ENCODE measurements at regions not wholly inside any gene's neighbourhood (a gene's known extent, or its start where the extent isn't known, plus 50 kb on each side); places are given as distances from the start of the nearest gene placed in this dataset.

GRCh38 chr1:240021709-240022108 is 70.0 kb upstream of the FMN2 start:
- DNase-seq (ENCODE audit: low spot score): no peak
- Histone ChIP-seq H3K4me2 (ENCODE audit: low read length) (no peak overlapping the region), H3K4me3 (ENCODE audit: low read depth, low read length, poor library complexity, severe bottlenecking) (no peak overlapping the region), H4K20me1 (ENCODE audit: insufficient read depth, low read length) (no peaks in the 10 kb centered on the region), H3K36me3 (ENCODE audit: insufficient read depth, low read length) (no peaks in the 10 kb centered on the region), H3K9me2 (ENCODE audit: insufficient read depth, low read length) (no peaks in the 10 kb centered on the region), H3K4me1 (ENCODE audit: insufficient read depth, low read length, poor library complexity, severe bottlenecking) (no peaks in the 10 kb centered on the region), H3K27ac (ENCODE audit: low read depth, low read length, poor library complexity, severe bottlenecking) (no peak overlapping the region), H3K9me3 (ENCODE audit: low read length) (peaks cover 11% of the 10 kb centered on the region; the same call in 1 of the 2 replicates), H3K79me2 (ENCODE audit: insufficient read depth, low read depth, low read length) (no peaks in the 10 kb centered on the region), H2AFZ (ENCODE audit: low read length) (no peak overlapping the region)
- ChIA-PET POLR2A (no interaction called here), CTCF (ENCODE audit: unreplicated experiment) (no interaction called here)
- BruUV-seq (replicated peaks): no TSS peak
- intact Hi-C loops (cut with micrococcal nuclease; ENCODE audit: unreplicated experiment): loop anchor here (10.0 kb wide), 1 partner anchor 163 kb away; no protein-coding TSS in a partner anchor
- TF ChIP-seq EZH2phosphoT487 (IDR thresholded peaks at IDR 0.05; ENCODE audit: borderline replicate concordance, low read depth, low read length) (no peak), CTCF (conservative IDR thresholded peaks at IDR 0.05; ENCODE audit: low read length) (no peak)

GRCh38 chr1:240027059-240027462 is 64.6 kb upstream of the FMN2 start:
- BruUV-seq (replicated peaks): no TSS peak
- no peaks in the 10 kb centered on the region for H3K4me1 ChIP-seq (ENCODE audit: insufficient read depth, low read length, poor library complexity, severe bottlenecking)
- ChIA-PET CTCF (ENCODE audit: unreplicated experiment) (no interaction called here), POLR2A (no interaction called here)
- no peaks in the 10 kb centered on the region for H4K20me1 ChIP-seq (ENCODE audit: insufficient read depth, low read length)
- peak; percentile 25 for DNase-seq (ENCODE audit: low spot score)
- intact Hi-C loops (cut with micrococcal nuclease; ENCODE audit: unreplicated experiment): loop anchor here (2.0 to 10.0 kb wide), 2 partner anchors 122 to 158 kb away; no protein-coding TSS in a partner anchor
- H3K79me2 ChIP-seq (ENCODE audit: insufficient read depth, low read depth, low read length): no peaks in the 10 kb centered on the region
- H3K4me3 ChIP-seq (ENCODE audit: low read depth, low read length, poor library complexity, severe bottlenecking): no peak overlapping the region
- no peak overlapping the region for H2AFZ ChIP-seq (ENCODE audit: low read length)
- H3K4me2 ChIP-seq (ENCODE audit: low read length): no peak overlapping the region
- H3K36me3 ChIP-seq (ENCODE audit: insufficient read depth, low read length): no peaks in the 10 kb centered on the region
- no peak for TF ChIP-seq EZH2phosphoT487 (IDR thresholded peaks at IDR 0.05; ENCODE audit: borderline replicate concordance, low read depth, low read length)
- TF ChIP-seq CTCF (conservative IDR thresholded peaks at IDR 0.05; ENCODE audit: low read length): peak; percentile 88
- H3K9me3 ChIP-seq (ENCODE audit: low read length): no peaks in the 10 kb centered on the region
- H3K27ac ChIP-seq (ENCODE audit: low read depth, low read length, poor library complexity, severe bottlenecking): no peak overlapping the region
- H3K9me2 ChIP-seq (ENCODE audit: insufficient read depth, low read length): no peaks in the 10 kb centered on the region

GRCh38 chr1:240029418-240029817 is 62.3 kb upstream of the FMN2 start:
- no peak overlapping the region for H3K27ac ChIP-seq (ENCODE audit: low read depth, low read length, poor library complexity, severe bottlenecking)
- no peaks in the 10 kb centered on the region for H3K4me1 ChIP-seq (ENCODE audit: insufficient read depth, low read length, poor library complexity, severe bottlenecking)
- no peaks in the 10 kb centered on the region for H3K79me2 ChIP-seq (ENCODE audit: insufficient read depth, low read depth, low read length)
- H3K4me3 ChIP-seq (ENCODE audit: low read depth, low read length, poor library complexity, severe bottlenecking): no peak overlapping the region
- intact Hi-C loops (cut with micrococcal nuclease; ENCODE audit: unreplicated experiment): loop anchor here (10.0 kb wide), 1 partner anchor 155 kb away; no protein-coding TSS in a partner anchor
- TF ChIP-seq EZH2phosphoT487 (IDR thresholded peaks at IDR 0.05; ENCODE audit: borderline replicate concordance, low read depth, low read length): no peak
- no peak for TF ChIP-seq CTCF (conservative IDR thresholded peaks at IDR 0.05; ENCODE audit: low read length)
- no peak overlapping the region for H3K4me2 ChIP-seq (ENCODE audit: low read length)
- no peak for DNase-seq (ENCODE audit: low spot score)
- no peaks in the 10 kb centered on the region for H4K20me1 ChIP-seq (ENCODE audit: insufficient read depth, low read length)
- ChIA-PET POLR2A (interaction anchor here (0.7 to 0.9 kb wide), 4 partner anchors 14 to 167 kb away, joined by 3 to 5 read pairs (median 4); no protein-coding TSS in a partner anchor), CTCF (ENCODE audit: unreplicated experiment) (no interaction called here)
- no peaks in the 10 kb centered on the region for H3K9me3 ChIP-seq (ENCODE audit: low read length)
- no peaks in the 10 kb centered on the region for H3K9me2 ChIP-seq (ENCODE audit: insufficient read depth, low read length)
- H2AFZ ChIP-seq (ENCODE audit: low read length): no peak overlapping the region
- no peaks in the 10 kb centered on the region for H3K36me3 ChIP-seq (ENCODE audit: insufficient read depth, low read length)
- BruUV-seq (replicated peaks): no TSS peak

Data from OCI-LY7 (cell line).